Endothelial cell of umbilical vein (primary cell): ENCODE measurements at regions not wholly inside any gene's neighbourhood (a gene's known extent, or its start where the extent isn't known, plus 50 kb on each side); places are given as distances from the start of the nearest gene placed in this dataset.

Source experiments
- BruUV-seq: library from RNA; stranded (reverse); fragments of 400-500 nt; replicated peaks from 2 replicates; lab custom pipeline; 2021; lab: Mats Ljungman, UMichigan
- CTCF ChIA-PET: fragments of 300-600, 350-600 bp; sonication (Branson Sonifier 250); formaldehyde crosslinking; loops from one replicate; lab custom pipeline; 2021; ENCODE audit warnings: antibody characterized with exemption, inconsistent platforms; lab: Charles Lee
- POLR2A ChIA-PET: fragments of 300-600, 350-600 bp; sonication (Branson Sonifier 250); formaldehyde crosslinking; loops from one replicate; lab custom pipeline; 2021; ENCODE audit warnings: antibody characterized with exemption, inconsistent platforms; lab: Charles Lee
- DNase-seq: peaks from one replicate; pipeline ENCODE4 v3.0.0-alpha.2; 2011; ENCODE audit warnings: low read depth, low spot score
- FAIRE-seq: peaks from 2 replicates; lab custom pipeline; 2011; peaks lifted over from hg19 to GRCh38; lab: Jason Lieb, UNC
- H2AFZ ChIP-seq: 2 replicates; pipeline ENCODE4 v1.6.0; 2012; ENCODE audit warnings: low read depth, low read length, control low read depth, inconsistent platforms
- H3K27ac ChIP-seq: 2 replicates; pipeline ENCODE4 v1.5.1; 2011; ENCODE audit warnings: low read depth, mild to moderate bottlenecking, control low read depth, low read length, moderate library complexity; ENCODE audit not compliant: insufficient read depth
- H3K27me3 ChIP-seq, 2 experiments: 2 replicates each; pipeline versions ENCODE4 v1.6.0 to v1.6.1; 2011; ENCODE audit warnings: low read length in 2 of 2, mixed read lengths in 1 of 2; ENCODE audit not compliant: control insufficient read depth in 2 of 2, insufficient read depth in 2 of 2
- H3K36me3 ChIP-seq, 2 experiments: 2 replicates in 1 of 2; 3 replicates in 1 of 2; pipeline ENCODE4 v1.5.1; 2011; ENCODE audit warnings: low read length in 2 of 2, mild to moderate bottlenecking in 1 of 2, moderate library complexity in 1 of 2; ENCODE audit not compliant: control insufficient read depth in 2 of 2, insufficient read depth in 2 of 2; ENCODE audit errors: extremely low read depth in 1 of 2
- H3K4me1 ChIP-seq: 3 replicates; pipeline ENCODE4 v1.5.1; 2011; ENCODE audit warnings: mild to moderate bottlenecking, low read length; ENCODE audit not compliant: control insufficient read depth, insufficient read depth; ENCODE audit errors: extremely low read depth
- H3K4me2 ChIP-seq: 2 replicates; pipeline ENCODE4 v1.6.1; 2011; ENCODE audit warnings: low read length, control low read depth, mixed read lengths; ENCODE audit not compliant: insufficient read depth
- H3K4me3 ChIP-seq, 3 experiments: fragments of 200-600 bp in 1 of 3; sonication (generic), shearing (Covaris generic) in 1 of 3; replicated peaks in 1 of 3; 2 replicates each; pipeline ENCODE4 v1.5.1; 2011 to 2016; ENCODE audit warnings: control low read depth in 3 of 3, low read length in 3 of 3, mild to moderate bottlenecking in 2 of 3, inconsistent platforms in 1 of 3, low read depth in 1 of 3, moderate library complexity in 1 of 3; ENCODE audit not compliant: insufficient read depth in 1 of 3
- H3K79me2 ChIP-seq: 2 replicates; pipeline ENCODE4 v1.6.0; 2012; ENCODE audit warnings: low read length, inconsistent platforms; ENCODE audit not compliant: control insufficient read depth, insufficient read depth
- H3K9ac ChIP-seq: replicated peaks from 2 replicates; pipeline ENCODE3; 2011; ENCODE audit warnings: low read length, control low read depth; ENCODE audit not compliant: insufficient read depth; ENCODE audit errors: extremely low read depth
- H3K9me1 ChIP-seq: replicated peaks from 3 replicates; pipeline ENCODE4 v1.6.0; 2011; ENCODE audit warnings: mild to moderate bottlenecking, low read length; ENCODE audit not compliant: control insufficient read depth, insufficient read depth; ENCODE audit errors: extremely low read depth
- H3K9me3 ChIP-seq: replicated peaks from 2 replicates; pipeline ENCODE4 v1.5.1; 2012; ENCODE audit warnings: low read length, inconsistent platforms; ENCODE audit not compliant: control insufficient read depth, insufficient read depth
- H4K20me1 ChIP-seq: replicated peaks from 2 replicates; pipeline ENCODE3; 2011; ENCODE audit warnings: mild to moderate bottlenecking, low read length; ENCODE audit not compliant: control insufficient read depth, insufficient read depth; ENCODE audit errors: extremely low read depth
- CTCF ChIP-seq, 2 donors: IDR thresholded peaks; 1 replicate in 1 of 2; 2 replicates in 1 of 2; pipeline ENCODE4 v1.5.1; 2011; ENCODE audit warnings: low read length in 2 of 2, mild to moderate bottlenecking in 2 of 2, moderate library complexity in 2 of 2, control low read depth in 1 of 2, inconsistent platforms in 1 of 2, low read depth in 1 of 2; ENCODE audit not compliant: insufficient read depth in 1 of 2; ENCODE audit errors: extremely low read depth in 1 of 2
- EZH2 ChIP-seq: IDR thresholded peaks from 2 replicates; pipeline ENCODE4 v1.6.1; 2012; ENCODE audit warnings: borderline replicate concordance, low read depth, mild to moderate bottlenecking, moderate library complexity, low read length, inconsistent platforms; ENCODE audit not compliant: severe bottlenecking
- FOS ChIP-seq: IDR thresholded peaks from 2 replicates; pipeline ENCODE4 v1.6.1; 2011; ENCODE audit warnings: mild to moderate bottlenecking, low read length, moderate library complexity, borderline replicate concordance; ENCODE audit not compliant: insufficient read depth
- GATA2 ChIP-seq: IDR thresholded peaks from 2 replicates; pipeline ENCODE4 v1.7.0; 2011; ENCODE audit warnings: low read depth, mild to moderate bottlenecking, moderate library complexity, mixed read lengths, low read length; ENCODE audit not compliant: insufficient read length, insufficient read depth
- JUN ChIP-seq: IDR thresholded peaks from 2 replicates; pipeline ENCODE4 v1.6.1; 2011; ENCODE audit warnings: borderline replicate concordance, low read depth; ENCODE audit not compliant: insufficient read length, insufficient read depth
- MAX ChIP-seq: IDR thresholded peaks from 2 replicates; pipeline ENCODE4 v1.6.1; 2011; ENCODE audit not compliant: insufficient read depth, insufficient read length
- MYC ChIP-seq: IDR thresholded peaks from one replicate; pipeline ENCODE4 v1.6.1; 2011; ENCODE audit warnings: mild to moderate bottlenecking, low read depth, low read length
- POLR2A ChIP-seq: IDR thresholded peaks from 2 replicates; pipeline ENCODE4 v1.6.1; 2012; ENCODE audit warnings: low read depth, mild to moderate bottlenecking, control low read depth, low read length
- POLR2AphosphoS5 ChIP-seq: IDR thresholded peaks from 2 replicates; pipeline ENCODE4 v1.6.1; 2012; ENCODE audit warnings: low read depth, mild to moderate bottlenecking, control low read depth, low read length, moderate library complexity; ENCODE audit not compliant: insufficient read depth
- dilution Hi-C: fragments of 300-500 bp; cut with MboI; formaldehyde crosslinking; loops from one replicate; pipeline ENCODE4 v1.15.0; 2019; ENCODE audit warnings: low sequenced_read_pairs; ENCODE audit not compliant: extremely low pct_ligation_motif_present
- intact Hi-C: fragments of 100-400 bp; cut with micrococcal nuclease; formaldehyde crosslinking; loops from one replicate; pipeline ENCODE4 v1.10.0; 2022

- Histone ChIP-seq H3K4me3 (no peak overlapping the region), H3K36me3 (no peaks in the 10 kb centered on the region), H3K9ac (no peak overlapping the region), H3K4me2 (no peak overlapping the region), H3K4me1 (no peaks in the 10 kb centered on the region), H3K9me3 (no peaks in the 10 kb centered on the region), H3K79me2 (no peaks in the 10 kb centered on the region), H3K9me1 (no peaks in the 10 kb centered on the region), H3K27me3 (no peaks in the 10 kb centered on the region), H3K27ac (no peak overlapping the region), H4K20me1 (no peaks in the 10 kb centered on the region), H2AFZ (no peak overlapping the region)
- no peak for FAIRE-seq
- intact Hi-C loops = no loop called here
- BruUV-seq = no TSS peak
- POLR2A ChIA-PET = no interaction called here
- DNase-seq = no peak
- dilution Hi-C loops = no loop called here
- CTCF ChIA-PET = no interaction called here
- no peak for TF ChIP-seq MAX
- TF ChIP-seq JUN = no peak
- TF ChIP-seq FOS = no peak
- TF ChIP-seq GATA2 = no peak
- TF ChIP-seq CTCF (IDR thresholded peaks at IDR 0.05; ENCODE audit: extremely low read depth in 1 of 2, insufficient read depth in 1 of 2, low read depth in 1 of 2, low read length in 2 of 2) = no peak
- TF ChIP-seq MYC = no peak
- no peak for TF ChIP-seq POLR2AphosphoS5
- no peak for TF ChIP-seq POLR2A
- no peak for TF ChIP-seq EZH2
Measured at GRCh38 chr3:86830566-86830965, 160.4 kb downstream of the VGLL3 start.
